Fibroblast of the aortic adventitia (primary cell): ENCODE measurements at regions not wholly inside any gene's neighbourhood (a gene's known extent, or its start where the extent isn't known, plus 50 kb on each side); places are given as distances from the start of the nearest gene placed in this dataset.

ENCODE experiments used
- DNase-seq: peaks from one replicate; pipeline ENCODE4 v3.0.0-alpha.2; 2010; ENCODE audit warnings: low read depth
- H3K4me3 ChIP-seq: 2 replicates; pipeline ENCODE4 v1.5.1; 2011; ENCODE audit warnings: low read depth, mild to moderate bottlenecking, control low read depth, low read length, moderate library complexity
- CTCF ChIP-seq: IDR thresholded peaks from 2 replicates; pipeline ENCODE4 v1.5.1; 2011; ENCODE audit warnings: mild to moderate bottlenecking, low read length, control low read depth, inconsistent platforms; ENCODE audit not compliant: insufficient read depth

- TF ChIP-seq CTCF, result no peak
- DNase-seq, result no peak
- H3K4me3 ChIP-seq, result no peak overlapping the region
Measured at GRCh38 chr11:115077740-115078139, 399.4 kb downstream of the NXPE2 start.

DNA sequence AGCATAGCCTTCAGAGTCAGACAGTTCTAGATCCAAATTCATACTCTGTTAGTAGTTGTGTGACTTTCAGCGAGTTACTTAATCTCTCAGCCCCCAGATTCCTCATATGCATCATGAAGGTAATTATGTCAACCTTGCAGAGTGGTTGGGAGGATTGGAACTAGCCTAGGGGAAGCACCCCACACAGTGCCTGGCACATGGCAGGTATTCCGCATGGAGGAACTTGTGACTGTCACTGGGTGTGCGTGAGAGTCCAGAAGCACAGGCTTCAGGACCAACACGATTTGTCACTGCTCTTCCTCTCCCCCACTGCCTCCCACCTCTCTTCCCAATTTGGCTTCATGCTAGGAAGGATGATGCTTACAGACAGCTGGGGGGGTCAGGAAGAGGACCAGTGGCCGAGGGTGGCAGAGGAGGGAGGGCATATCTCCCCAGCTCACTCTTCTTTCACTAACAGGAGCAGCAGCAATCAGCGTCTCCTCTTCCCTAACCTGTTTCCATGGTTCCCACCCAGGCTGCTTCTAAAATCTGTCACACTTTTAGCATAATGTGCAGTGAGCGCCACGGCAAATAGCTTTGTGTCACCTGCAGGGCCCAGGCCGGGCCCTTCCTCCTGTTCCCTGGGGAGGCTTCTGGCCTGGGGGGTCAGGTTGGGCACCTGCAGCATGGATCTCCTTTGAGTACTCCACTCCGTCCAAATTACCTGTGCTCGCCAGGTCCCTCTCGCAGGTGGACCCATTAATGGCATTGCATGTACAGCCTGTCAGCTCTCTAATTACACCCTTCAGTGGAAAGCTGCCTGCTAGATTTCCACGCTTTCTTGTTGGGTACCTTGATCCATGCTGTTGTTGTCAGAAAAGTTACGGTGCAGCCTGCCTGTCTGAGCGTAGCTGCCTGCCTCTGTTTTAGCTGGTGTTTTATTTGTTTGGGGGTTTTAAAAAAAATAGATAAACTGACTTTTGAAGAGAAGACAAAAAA, 400.4 kb downstream of the NXPE2 start:
- DNase-seq, result no peak
- no peak for TF ChIP-seq CTCF
- H3K4me3 ChIP-seq, result no peak overlapping the region

DNA sequence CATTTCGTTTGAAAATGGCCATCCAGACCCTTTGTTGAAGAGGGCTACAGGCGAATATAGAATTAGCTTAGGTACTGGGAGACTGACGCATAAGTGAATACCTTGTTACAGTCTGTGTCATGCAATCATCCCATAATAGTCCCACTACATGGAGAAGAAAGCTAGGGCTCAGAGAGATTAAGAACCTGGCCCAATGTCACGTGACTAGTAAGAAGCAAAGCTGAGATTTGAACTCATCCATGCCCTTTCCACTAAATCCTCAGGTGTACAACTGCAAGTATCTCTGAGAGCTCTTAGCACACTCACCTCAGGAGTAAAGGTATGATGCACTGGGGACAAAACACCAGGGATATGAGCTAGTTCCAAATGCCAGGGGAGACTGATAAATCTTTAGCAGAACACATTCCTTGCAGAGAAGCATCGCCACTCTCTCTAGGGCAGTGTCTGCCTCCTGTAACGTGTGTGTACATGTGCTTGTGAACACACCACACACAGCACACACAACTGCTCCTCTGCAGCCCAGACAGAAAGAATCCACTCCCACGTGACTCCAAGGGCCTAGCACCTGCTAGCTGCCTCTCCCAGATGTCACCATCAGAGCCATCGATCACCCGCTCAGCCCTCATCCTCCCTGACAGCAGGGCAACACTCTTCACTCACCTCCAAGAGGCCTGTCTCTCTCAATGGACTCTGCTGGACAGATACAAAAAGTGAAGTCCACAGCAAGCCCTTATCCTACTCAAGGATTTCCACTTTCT, 402.8 kb downstream of the NXPE2 start:
- no peak for DNase-seq
- H3K4me3 ChIP-seq, result no peak overlapping the region
- no peak for TF ChIP-seq CTCF

DNA sequence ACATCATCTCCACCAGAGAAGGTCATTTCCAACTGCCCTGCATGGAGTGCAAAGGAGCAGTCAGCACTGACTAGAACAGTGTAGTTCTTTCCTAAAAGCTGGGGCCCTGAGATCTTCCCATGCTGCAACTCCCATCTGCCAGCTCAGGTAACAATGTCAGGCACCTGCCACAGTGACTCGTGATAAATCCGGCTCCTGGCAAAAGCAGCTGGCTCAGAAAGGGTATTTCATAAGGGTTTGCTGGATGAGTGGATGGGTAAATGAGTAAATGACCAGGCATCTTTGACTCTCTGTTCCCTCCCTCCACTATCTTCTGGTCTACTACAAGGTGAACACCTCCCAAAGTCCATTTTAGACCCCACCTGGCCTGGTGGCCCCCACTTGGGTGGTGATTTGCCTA, 403.6 kb downstream of the NXPE2 start:
- DNase-seq, result no peak
- TF ChIP-seq CTCF, result no peak
- no peak overlapping the region for H3K4me3 ChIP-seq

DNA sequence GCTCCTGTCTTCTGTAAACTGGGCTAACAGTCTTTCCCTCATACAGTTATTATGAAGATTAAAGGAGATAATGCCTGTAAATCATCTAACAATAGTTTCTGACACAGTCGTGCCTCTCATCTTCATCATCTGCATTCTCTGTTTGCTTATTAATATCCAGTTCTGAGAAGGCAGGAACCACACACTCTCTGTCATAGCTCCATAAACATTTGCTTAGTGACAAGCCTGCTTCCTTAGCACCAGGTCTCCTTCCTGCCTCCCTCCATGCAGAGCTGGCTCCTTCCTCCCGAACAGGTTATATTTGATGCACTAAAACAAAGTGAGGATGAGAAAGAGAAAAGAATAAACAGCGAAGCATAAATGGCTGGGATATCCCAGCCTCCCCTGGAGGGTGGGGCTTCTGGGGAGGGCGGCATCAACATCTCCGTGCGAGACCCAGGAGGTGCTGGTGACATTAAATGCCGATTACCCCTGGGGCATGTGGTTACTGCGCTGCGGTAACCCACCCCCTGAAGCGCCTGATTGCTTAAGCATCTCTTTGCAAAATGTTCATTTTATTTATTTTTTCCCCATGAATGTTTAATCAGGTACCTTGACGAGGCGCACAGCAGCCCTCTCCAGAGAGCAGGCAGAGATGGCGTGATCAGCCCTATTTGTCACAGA, 404.9 kb downstream of the NXPE2 start:
- TF ChIP-seq CTCF, result no peak
- DNase-seq, result no peak
- H3K4me3 ChIP-seq, result no peak overlapping the region

- no peak overlapping the region for H3K4me3 ChIP-seq
- DNase-seq, result no peak
- no peak for TF ChIP-seq CTCF
Measured at GRCh38 chr11:115084231-115084630, 405.9 kb downstream of the NXPE2 start.
